ENCODE measurements at regions not wholly inside any gene's neighbourhood (a gene's known extent, or its start where the extent isn't known, plus 50 kb on each side); places are given as distances from the start of the nearest gene placed in this dataset.
"Not testable (repeated sequence)": the region's sequence is repeated elsewhere in the genome, so short reads cannot be mapped to it uniquely, and the experiment has no call there.

DNA sequence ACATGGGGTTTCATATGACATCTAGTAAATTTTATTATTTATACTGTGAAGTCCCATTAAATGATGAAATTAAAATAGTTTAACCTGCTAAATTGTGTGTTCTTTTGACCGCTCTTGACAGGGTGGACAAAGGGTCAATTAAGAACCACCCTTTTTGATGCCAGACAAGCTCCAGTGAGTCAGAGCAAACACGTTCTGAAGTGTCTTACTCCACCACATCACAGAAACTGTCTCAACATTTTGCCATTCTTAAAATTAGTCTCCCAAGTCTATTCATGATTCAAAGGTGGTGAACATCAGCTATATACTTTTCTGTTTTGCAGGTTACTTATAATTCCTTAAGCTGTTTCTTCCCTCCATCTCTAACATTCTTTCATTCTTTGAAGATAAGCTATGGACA lies 142.1 kb downstream of the SPATA31A6 start:
- DNase-seq (ENCODE audit: low spot score): not testable (repeated sequence)

DNA sequence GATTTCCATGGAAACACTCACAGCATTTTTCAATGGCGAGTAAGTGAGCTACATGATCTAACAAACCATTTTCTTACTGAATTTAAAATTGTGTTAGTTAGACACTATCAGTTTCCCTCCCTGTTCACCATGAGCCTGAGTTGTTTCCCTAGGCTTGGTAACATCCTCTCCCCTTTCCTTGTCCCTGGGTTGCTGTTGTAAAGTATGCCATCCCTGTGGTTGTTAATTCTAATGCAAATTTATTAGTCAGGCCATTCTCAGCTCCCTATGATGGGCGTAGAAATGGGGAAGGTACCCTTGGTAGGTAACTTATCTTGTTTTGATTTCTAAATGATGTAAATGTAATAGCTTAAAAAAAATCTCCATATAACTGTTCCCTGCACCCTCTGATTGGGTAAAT lies 143.0 kb downstream of the SPATA31A6 start:
- not testable (repeated sequence) for DNase-seq (ENCODE audit: low spot score)

DNA sequence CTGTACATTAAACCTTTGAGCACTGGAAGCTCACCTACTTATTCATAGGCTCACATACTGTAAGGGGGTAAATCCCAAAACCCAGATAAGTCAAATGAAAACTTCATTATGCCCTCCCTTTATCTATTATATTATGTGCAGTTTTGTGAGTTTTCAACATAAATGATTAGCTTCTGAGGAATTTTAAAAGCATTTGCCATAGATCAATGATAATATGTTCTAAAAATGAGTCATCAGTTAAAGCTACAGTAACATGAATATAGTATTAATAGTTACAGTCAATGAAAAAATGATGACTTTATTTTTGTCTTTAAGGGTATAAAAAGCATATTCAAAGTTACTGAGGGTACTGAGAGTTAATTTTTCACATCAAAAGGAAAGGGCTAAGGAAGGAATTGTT lies 151.9 kb downstream of the SPATA31A6 start:
- DNase-seq (ENCODE audit: low spot score): not testable (repeated sequence)

DNA sequence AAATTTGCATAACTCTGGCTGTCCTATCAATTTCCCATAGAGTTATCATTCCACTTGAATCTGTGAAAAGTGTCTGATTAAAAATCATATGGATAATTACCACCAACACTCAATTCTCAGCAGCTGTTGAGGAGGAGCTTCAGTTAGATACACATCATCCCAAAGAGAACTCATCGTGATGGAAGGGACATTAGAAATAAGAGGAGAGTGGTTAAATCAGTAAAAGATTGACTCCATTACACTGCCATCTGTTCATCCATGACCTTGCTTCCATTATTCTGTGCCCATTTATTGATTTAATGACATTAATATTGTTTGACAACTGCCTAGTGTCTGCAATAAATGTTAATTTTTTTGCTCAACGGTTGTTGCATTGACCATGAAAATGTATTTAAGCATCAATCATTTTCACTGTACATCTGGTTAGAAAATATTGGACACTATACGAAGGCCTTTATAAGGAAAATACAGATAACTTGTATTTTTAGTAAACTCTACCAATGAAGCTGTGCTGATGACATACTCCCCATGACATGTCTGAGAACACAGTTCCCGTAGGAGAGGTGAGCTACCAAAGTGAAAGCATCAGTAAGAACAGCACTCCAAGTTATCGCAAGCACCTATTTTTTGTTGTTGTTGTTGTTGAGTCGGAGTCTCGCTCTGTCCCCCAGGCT lies 152.7 kb downstream of the SPATA31A6 start:
- not testable (repeated sequence) for DNase-seq (ENCODE audit: low spot score)

DNA sequence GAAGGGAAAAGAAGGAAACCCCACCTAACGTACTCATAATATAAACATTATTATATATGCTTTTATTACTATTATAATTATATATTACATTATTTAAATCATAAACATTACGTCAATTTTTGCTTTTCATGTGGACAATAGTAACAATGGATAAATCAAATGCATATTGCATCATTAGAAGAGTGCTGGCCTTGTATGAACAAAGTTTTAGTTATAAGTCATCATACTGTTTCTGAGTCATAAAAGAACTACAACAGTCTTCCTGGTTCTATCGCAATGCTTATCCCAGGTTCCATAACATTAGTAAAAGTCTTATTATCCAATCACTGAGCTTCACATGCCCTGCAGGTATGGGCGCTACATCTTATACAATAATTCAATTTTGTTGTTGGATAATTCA lies 154.8 kb downstream of the SPATA31A6 start:
- DNase-seq (ENCODE audit: low spot score): not testable (repeated sequence)

DNA sequence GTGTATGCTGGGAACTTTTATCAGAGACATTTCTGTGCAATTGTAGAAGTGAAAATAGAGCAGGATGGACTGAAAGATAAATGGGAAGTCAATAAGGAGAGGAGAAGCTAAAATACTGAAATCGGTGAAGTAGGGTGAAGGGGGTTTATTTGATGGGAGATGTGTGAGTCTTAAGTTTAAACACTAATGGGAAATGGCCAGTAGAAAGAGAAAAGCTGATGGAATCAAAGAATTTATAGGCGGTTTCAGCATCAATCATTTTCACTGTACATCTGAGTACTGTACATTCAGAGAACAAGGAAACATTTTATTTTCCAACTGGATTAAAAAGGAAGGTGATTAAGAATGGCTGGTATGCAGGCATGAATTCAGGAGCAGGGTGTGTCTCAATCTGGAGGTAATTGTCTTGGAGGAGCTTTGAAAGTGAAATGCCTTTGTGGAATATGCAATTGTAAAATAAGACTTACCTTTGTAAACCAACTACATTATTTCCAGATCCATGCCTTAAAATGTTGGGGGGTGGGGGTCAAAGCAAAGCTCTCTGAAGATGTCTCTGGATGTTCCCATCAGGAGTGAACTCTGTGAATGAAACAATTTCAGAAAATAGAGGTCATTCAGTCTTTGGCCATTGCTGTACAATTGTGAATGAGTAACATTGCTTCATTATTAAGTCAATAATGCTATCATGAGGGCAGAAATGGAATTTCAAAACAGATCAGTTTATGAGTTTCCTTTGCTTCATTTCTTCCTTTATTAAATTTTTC lies 156.4 kb downstream of the SPATA31A6 start:
- peak; percentile 25 for DNase-seq (ENCODE audit: low spot score)

DNA sequence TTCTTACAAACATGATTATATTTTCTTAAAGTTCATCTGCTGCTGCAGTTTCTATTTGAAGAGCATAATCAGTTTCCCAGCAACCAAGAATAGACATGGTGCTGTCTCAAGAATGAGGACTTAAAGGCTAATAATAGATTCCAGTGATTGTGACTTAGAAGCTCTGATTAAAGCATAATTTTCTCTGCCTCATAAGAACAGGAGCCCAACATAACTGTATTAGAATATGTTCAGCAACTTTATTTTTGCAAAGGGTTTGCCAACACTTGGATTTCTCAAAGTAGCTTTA lies 156.9 kb downstream of the SPATA31A6 start:
- DNase-seq (ENCODE audit: low spot score): not testable (repeated sequence)

DNA sequence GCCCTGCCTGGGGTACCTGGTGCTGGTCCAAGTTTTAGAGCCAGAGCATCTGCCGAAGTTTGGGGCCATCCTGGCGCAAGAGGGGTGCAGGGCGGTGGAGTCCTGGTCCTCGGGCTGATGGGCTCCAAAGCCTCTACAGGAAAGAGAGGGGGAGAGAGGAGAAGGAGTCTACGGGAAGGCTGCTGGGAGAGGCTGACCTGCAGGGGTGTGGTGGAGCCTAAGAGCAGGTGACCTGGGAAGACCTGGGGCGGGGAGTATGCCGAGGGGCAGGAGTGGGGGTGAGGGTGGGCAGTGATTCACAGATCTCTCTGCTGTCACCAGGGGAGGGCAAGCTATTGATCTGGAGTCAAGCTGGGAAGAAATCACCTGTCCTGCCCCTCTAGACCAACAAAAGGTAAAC lies 158.4 kb downstream of the SPATA31A6 start:
- not testable (repeated sequence) for DNase-seq (ENCODE audit: low spot score)

DNA sequence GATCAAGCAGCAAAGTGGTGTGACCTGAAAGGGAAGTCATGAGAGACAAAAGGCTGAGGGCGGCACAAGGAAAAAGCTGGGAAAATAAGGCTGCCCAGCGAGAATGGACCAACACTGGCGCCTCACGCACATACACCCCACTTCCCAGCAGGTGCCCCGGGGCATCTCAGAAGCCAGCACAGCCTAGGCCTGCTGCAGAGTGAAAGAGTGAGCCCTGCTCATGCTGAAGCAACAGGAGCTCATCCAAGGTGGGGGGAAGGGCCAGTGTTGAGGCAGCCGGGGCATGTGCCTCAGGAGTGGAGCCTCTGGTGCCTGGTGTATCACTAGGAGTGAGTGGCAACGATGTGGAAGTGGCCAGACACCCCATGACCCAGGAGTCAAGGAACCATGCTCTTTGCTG lies 158.8 kb downstream of the SPATA31A6 start:
- DNase-seq (ENCODE audit: low spot score): not testable (repeated sequence)

DNA sequence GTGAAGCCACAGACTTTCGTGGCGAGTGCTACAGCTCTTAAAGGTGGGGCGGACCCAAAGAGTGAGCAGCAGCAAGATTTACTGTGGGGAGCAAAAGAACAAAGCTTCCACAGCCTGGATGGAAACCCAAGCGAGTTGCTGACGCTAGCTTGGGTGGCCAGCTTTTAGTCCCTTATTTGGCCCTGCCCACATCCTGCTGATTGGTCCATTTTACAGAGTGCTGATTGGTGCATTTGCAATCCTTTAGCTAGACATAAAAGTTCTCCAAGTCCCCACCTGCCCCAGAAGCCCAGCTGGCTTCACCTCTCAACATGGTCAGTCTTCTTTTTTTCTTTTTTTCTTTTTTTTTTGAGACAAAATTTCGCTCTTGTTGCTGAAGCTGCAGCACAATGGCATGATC lies 161.0 kb downstream of the SPATA31A6 start:
- not testable (repeated sequence) for DNase-seq (ENCODE audit: low spot score)

DNA sequence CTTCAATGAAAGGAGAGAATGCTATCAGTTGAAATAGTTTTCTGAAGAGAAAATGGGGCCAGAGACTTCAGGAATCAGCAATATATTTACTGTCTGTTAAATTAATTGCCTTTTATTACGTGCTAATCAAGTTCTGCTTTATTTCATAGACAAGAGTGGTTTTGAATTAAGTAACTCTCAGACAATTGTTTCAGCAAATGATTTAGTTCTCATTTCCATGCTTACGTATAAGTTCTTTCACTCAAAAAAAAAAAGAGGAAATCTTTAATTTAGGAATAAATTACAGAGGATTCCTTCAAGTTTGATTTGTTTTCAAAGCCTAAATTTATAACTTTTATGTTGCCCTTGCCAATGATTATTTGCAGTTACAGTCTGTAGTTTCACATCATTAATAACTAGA lies 163.5 kb downstream of the SPATA31A6 start:
- not testable (repeated sequence) for DNase-seq (ENCODE audit: low spot score)

DNA sequence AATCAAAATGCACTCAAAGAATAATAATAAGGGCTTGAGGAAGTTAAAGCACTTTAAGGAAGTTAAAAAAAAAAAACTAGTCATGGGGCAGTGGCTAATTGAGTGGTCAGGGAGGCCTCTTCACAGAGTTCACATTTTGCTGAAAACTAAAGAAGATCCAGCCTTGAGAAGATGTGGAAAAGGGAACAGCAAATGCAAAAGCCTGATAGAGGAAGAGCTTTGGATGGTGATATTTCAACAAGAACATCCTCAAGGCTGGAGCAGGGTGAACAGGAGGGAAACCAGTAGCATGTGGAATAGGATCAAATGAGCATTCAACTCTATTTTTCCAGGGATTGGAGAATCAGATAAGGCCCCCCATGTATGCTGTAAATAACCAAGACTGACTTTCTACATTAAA lies 165.7 kb downstream of the SPATA31A6 start:
- DNase-seq (ENCODE audit: low spot score): not testable (repeated sequence)

DNA sequence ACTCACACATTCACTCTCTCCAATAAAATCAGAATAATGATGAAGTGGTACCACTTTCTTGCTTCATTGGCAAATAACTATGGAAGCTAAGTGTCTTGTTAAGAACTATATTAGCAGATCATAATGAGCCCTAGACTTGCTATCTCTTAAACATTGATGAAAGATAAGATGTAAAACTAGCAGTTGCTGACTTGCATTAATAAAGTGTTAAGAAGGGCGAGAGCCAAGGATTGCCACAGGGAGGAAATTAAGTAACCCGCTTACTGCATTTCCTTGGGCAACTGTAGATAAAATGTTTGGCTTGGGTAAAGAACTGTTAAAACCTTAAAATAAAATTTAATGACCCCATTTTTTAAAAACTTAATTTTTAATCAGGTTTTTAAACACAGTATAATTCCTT lies 167.0 kb downstream of the SPATA31A6 start:
- not testable (repeated sequence) for DNase-seq (ENCODE audit: low spot score)

DNA sequence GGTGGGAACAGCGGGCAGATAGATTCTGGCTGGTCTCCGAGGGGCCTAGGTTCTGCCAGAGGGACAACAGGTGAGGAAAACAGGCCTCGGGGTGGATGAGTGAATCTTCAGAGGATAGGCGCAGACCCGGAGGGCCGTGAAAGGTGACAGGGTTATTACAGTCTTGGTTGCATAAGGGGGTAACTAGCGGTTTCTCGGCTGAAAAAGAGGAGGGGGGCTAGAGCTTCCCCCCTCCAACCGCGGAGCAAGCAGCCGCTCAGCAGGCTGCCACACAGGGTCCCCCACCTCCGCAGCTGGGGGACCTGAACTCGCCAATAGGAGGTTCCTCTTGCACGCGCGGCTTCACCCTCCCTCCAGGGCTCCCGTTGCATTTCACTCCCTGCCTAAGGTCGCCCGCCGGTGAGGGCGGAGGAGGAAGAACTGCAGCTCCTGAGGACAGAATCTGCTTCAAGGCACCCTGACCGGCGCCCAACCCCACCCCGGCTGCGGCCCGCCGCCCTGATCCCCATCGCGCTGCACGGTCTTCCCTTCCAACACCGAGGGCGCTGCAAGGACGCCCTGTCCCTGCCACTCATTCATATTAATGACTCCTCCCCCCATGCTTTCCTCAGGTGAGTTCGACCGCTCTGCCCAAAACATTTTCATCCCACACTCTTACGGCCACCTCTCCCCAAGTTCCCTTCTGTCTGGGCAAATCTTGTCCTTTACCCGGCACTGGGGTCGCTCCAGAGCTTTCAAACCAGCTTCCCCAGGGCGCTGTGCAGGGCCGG lies 174.3 kb downstream of the SPATA31A6 start:
- not testable (repeated sequence) for DNase-seq (ENCODE audit: low spot score)

DNA sequence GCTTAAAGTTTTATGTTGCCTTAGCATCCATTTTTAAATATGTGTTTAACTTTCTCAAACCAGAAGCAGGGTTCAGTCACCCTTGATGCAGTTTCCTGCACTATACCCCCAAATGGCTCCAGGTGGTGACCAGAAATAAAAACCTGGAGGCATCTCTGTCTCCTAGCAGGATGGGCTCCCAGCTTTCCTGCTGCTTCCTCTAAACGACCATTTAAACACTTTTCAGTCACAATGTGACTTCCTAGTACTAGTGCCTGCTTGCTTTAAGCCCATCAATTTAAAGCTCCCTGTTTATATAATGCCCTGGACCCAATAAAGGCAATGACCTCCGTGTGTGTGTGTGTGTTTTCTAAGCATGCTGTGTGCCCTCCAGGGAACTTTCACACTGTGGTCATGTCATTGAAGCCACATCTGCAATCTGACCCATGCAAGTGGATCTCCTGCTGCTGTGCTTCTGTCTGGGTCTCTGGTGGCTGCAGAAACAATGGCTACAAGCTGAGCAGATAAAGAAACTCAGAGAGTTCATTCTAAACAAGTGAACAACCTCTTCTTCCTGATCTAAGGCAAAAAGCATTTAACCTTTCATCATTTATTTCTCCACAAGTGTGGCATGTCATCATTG lies 175.3 kb downstream of the SPATA31A6 start:
- DNase-seq (ENCODE audit: low spot score): not testable (repeated sequence)

DNA sequence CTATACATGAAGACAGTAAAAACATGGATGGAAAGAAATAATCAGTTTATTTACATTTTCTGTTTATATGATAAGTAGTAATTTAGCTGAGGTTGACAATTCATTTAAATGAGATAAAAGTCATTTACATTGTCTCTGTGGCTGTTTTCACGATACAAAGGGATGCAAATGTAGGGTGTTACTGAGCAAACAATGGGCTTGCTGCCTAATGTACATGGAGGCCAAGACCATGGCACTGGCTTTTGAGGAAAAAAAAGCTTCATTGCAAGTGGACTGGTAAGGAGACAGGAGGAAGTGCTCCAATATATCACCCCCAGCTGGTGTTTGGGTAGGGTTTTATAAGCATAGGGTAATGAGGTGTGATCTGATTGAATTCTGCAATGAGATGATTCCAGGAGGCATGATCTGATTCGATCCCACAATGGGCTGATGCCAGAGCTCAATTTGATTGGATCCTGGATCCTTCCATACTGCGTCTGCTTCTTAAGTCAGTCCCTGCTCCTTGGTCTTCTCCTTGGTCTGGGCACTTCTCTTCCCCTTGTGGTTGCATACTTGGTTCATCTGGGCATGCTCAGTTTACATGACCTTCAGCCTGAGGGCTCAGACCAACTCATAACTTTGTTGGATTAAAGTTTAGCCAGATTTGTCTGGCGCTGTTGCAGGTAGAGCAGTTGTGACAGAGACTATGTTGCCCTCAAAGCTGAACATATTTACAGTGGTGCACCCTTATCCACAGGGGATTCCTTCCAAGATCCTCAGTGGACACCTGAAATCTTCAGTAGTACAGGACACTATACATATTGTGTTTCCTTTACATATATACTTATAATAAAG lies 181.2 kb downstream of the SPATA31A6 start:
- not testable (repeated sequence) for DNase-seq (ENCODE audit: low spot score)

DNA sequence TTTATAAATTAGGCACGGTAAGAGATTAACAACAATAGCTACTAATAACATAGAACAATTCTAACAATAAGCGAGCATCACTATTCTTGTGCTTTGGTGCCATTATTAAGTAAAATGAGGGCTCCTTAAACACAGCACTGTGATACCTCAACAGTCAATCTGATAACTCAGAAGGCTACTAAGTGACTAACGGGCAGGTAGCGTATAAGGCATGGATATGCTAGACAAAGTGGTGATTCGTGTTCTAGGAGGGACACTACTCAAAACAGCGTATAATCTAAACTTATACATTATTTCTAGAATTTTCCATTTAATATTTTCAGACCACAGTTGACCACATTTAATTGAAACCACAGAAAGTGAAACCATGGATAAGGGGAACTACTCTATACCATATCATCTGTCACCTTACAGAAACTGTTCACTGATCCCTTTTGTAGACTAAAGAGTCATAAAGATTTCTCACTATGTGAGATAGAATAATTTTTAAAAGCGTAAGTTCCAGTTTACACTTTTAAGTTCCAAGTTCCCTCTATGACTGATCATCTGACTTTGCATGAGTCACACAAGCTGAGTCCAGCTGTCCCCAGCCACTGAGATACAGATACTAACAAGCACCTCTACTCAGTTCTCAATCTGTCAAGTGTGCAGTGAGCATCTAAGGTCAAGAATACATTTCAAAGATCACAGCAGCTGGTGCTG lies 181.9 kb downstream of the SPATA31A6 start:
- peak; percentile 26 for DNase-seq (ENCODE audit: low spot score)

DNA sequence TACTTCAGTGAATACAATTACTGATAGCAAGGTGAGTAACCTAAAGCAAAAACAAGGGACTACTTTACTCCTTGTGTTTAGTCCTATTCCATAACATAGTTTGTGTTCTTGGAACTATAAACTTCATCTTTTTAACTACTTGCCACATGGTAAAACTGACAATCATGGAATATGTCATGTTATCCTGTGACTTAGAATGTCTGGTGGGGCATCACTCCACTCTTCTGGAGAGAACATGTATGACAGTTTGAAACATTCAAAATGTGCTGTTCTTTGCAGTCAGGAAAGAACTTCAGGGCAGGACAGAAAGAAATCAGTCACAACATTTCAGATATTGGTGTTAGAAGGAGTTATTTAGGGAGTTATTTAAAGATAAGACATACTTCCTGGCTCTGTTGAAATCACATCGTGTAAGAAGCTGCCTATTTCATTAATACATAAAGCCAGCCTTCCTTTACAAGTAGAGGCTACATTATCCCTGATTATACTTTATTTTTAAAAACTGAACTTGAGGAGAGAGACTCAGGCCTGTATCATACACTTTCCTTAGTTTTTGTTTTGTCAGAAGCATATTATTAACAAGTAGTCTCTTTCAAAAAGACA lies 184.9 kb downstream of the SPATA31A6 start:
- DNase-seq (ENCODE audit: low spot score): not testable (repeated sequence)

DNA sequence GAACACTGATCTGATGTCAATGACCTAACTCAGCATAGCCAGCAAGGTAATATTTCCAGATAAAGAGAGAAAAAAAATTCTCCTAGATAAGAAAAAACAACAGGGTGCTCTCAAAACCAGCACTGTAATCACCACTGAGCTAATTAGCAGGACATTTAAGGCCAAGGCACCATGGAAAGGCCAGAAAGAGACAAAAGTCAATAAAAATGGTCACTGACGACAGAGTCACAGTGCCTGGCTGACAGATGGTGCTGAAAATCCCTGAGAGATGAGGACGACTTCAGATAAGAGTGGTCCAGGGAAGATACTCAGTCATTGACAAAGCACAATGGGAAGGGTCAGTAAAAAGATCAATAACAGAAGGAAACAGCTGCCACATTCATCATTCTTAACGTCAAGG lies 186.7 kb downstream of the SPATA31A6 start:
- not testable (repeated sequence) for DNase-seq (ENCODE audit: low spot score)

DNA sequence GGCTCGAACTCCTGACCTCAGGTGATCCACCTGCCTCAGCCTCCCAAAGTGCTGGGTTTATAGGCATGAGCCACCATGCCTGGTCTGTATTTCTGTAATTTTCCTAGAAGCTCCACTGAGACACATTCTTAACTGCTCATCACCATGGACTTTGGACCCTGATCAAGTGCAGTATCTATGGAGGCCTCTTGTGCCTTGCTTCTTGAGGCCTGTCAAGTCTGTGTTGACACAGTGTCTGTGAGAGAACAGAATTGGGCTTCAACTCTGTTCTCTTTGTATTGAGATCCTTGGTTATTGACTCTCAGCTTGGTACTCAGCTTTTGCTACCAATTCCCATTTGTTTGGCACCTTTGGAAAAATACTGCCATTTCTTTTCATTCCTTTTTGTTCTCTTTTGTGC lies 188.0 kb downstream of the SPATA31A6 start:
- DNase-seq (ENCODE audit: low spot score): not testable (repeated sequence)

All from A172 (cell line).